CD4-positive, alpha-beta T cell treated with Interleukin-15 for 4 hours (primary cell): ENCODE measurements at regions not wholly inside any gene's neighbourhood (a gene's known extent, or its start where the extent isn't known, plus 50 kb on each side); places are given as distances from the start of the nearest gene placed in this dataset.

ENCODE experiments used
- DNase-seq: peaks from one replicate; pipeline ENCODE4 v3.0.0-alpha.2; 2020; ENCODE audit warnings: low spot score

DNA sequence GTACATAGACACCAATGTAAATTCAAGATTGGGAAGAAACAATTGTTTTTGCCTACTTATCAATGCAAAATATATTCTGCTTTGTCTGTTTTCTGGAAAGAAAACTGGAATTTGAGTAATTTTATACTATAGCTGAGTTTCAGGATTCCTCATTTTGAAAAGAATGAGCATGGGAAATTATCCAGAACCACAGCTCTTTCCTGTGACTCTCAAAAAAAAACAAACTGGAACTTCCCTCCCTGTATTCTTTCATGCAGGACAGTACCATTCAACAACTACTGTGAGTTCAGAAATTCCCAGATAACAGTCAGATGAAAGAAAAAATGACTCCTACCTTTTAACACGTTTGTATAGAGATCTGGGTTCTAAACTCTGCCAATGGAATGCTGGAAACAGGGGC lies 372.4 kb downstream of the TGFB2 start:
- no peak for DNase-seq

DNA sequence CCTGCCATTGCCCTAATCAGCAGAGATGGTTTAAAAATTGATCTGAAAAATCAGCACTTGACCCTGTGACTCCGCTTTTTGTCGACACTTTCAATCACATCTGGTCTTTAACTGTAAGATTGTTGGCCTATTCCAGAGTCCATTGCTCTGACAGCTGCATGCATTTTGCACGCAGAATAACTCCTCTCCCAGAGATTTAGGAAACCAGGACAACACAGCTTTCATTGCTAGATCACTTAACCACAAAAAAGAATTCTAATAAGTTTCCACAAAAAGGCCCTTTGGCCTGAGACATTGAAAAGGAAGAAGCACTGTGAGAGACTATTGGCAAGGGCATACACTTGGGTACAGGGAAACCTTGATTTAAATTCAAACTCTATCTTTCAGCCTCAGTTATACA lies 373.1 kb downstream of the TGFB2 start:
- DNase-seq = no peak

DNA sequence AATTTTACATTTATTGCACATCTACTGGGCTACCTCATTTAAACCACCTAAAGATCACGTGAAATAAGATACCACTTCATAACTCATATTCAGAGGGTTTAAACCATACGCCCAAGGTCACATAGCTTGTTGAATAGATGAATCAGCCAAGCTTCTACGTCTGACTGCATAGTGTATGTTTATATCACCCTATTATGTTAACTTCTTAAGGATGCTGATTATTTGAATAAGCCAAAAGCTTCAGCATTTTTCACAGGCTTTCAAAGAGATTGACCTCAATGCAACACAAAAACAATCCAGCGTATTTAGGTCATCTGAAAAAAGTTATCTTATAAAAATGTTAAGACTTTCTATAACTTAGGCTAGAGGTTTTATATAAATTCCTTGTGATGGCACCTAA lies 373.8 kb downstream of the TGFB2 start:
- DNase-seq = no peak

DNA sequence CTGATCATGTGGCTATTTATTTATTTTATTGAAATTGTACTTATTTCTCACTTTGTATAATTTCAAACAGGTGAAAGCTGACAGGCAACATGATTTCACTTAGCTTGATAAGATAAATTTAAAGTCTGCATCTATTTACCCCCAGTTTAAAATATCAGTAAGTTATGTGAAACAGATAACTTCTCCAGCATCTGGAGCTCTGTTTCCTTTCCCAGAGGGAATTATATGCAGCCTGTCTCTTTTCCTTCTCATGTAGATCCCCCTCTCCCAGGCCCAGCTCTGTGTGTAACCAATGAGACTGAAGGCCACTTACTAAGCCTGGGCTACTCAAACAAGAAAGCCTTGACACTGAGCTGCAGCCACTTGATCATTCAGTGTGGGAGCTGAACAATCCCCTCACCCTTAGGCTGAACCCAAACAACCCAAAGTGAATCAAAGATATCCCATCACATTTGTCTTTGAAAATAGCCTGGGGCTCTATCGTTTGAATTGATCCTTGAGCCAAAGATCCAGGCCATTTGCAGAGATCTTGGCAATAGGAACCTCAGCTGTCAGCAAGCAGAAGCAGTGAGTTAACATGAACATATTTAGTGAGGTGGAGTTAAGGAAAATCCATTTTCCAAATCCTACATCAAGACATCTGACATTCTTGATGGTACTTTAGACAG lies 383.9 kb downstream of the TGFB2 start:
- no peak for DNase-seq

DNA sequence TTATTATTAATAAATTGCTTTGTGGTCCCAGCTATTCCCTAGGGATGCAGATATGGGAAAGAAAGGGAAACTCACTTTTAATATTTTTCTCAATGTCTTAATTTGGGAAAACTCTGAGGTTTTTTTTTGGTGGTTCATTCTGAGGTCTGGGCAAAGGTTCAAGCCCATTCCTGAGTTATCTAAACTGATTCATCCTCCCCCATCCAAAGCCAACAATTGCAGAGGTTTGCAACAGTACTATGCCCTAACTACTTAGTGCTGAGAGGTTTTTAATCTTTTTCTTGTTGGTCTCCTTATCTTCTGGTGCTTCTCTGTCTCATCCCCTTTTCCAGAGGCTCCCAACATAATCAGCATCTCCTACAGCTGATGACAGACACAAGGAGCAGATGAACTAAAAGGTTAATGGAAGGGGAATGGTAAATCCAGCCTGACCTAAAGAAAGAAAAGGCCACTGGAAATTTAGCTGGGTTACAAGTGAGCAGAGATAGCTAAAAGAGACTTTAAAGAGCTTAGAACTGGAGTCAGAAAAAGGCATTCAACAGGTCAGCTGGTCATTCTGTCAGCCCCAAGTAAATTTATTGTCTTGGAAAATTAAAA lies 390.4 kb downstream of the TGFB2 start:
- DNase-seq = no peak

DNA sequence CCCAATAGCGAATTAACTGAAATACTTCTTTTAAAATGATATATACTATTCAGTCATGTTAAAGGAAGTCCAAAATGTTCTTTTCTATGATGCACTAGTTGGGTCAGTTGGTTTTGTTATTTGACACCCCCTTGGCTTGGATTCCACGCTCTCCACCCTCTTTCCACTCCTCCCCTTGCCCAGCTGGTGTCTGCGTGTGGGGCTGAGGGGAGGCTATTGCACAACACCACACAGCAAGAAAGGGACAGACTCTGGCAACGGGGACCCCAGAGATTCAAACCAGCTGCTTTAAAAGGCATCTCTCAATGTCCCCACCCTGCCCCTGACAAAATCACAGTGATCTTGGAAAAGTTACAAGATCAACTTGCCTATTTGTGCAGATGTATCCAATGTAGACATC lies 394.3 kb downstream of the TGFB2 start:
- no peak for DNase-seq

DNA sequence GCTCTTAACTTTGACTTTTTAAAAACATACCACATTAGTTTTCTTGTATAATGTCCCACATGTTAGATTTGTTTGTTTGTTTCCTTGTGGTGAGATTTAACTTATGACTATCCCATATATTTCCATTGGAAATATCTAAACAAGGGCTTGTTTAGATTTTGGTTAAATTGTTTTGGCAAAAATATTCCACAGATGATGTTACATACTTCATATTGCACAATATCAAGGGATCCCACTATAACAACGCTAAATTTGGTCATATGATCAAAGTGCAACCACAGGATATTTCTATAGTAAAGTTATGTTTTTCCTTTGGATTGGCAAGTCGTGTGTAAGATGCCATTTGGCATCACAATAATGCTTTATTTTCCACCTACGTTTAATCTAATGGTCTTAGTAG lies 396.7 kb downstream of the TGFB2 start:
- no peak for DNase-seq

DNA sequence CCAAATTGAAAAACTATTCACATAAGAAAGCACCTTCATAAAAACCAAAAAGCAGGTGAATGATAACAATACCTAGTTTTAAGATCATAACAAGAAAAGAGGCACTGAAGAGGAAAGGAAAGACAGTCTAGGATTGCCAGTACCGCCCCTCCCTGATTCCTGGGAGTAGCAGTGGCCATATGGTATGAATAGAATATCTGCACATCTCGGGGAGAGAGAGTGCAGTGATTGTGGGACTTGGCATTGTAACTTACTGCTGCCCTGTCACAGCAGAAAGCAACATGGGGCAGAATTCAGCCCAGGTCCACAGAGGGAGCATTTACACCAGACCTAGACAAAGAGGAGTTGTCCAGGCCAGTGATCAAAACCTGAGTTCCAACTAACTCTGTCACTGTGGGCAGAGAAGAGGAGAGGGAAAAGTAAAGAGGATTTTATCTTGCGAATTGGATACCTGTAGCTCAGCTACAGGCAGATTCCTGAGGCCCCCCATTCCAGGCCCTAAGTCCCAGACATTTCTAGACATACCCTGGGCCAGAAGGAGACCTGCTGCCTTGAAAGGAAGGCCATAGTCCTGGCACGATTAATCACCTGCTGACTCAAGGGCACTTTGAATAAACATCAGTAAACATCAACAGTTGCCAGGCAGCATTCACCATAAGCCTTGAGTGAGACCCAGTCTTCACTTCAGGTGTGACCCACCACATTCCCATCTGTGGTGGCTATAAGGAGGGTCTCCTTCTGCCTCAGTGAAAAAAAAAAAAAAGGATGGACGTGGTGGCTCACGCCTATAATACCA lies 397.5 kb downstream of the TGFB2 start:
- no peak for DNase-seq

DNA sequence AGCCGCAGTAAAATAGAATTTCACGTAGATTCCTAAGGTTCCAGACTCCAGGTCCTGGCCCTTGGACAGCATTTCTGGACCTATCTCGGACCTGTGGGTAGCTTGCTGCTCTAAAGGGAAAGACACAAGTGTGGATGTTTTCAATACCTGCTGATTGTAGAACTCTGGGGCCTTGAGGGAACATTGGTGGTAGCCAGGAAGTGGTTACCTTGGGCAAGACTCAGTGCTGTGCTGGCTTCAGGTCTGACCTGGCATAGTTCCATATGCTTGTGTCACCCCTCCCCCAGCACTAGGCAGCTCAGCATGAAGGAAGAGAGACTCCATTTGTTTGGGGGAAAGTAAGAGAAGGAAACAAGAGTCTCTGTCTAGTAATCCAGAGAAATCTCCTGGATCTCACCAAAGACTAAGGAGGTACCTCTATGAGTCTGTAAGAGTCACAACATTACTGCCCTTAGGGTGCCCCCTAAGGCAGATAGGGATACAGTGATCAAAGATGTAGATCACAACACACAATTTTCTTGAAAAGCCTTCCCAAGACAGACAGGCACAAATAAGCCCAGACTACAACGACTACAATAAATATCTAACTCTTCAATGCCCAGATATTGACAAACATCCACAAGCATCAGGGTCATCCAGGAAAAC lies 398.8 kb downstream of the TGFB2 start:
- DNase-seq = no peak

DNA sequence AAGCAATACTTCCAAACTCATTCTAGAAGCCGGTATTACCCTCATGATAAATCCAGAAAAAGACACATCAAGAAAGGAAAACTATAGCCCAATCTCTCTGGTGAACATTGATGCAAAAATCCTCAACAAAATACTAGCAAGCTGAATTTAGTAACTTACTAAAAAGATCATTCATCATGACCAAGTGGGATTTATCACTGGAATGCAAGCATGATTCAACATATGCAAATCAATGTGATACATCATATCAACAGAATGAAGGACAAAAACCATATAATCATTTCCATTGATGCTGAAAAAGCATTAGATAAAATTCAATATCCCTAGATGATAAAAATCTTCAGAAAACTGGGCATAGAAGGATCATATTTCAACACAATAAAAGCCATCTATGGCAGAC lies 402.9 kb downstream of the TGFB2 start:
- DNase-seq = no peak

DNA sequence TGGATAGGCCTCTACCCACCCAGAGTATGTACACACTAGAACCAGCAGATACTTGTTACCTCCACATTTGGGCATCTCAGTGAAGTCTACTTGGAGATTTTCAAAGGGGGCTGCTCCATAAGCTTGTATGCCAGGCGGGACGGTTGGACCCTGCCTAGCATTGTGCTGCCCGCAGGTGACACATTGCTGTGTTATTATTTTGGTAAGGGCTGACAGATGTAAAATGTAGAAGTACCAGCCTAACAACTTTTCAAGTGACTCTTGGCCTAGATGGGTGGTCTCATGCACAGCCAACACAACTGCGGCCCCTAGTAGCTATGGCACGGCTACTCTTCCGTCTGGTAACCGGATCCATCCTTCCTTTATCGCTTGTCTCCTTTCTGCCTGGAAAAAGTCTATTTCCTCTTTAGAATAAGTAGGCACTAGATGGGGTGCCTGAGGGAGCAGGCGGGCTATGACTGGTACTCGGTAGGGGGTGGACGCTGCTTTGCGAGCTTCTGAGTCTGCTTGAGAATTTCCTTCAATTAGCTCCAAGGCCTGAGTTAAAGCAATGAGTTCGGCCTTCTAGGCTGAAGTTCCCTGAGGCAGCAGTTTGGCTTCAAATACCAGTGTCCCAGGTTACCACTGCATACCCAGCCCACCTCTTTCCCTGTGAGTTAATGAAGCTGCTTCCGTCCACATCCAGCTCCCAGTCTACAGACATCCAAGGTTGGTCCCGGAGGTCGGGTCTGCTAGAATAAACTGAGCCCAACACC lies 405.3 kb downstream of the TGFB2 start:
- no peak for DNase-seq

DNA sequence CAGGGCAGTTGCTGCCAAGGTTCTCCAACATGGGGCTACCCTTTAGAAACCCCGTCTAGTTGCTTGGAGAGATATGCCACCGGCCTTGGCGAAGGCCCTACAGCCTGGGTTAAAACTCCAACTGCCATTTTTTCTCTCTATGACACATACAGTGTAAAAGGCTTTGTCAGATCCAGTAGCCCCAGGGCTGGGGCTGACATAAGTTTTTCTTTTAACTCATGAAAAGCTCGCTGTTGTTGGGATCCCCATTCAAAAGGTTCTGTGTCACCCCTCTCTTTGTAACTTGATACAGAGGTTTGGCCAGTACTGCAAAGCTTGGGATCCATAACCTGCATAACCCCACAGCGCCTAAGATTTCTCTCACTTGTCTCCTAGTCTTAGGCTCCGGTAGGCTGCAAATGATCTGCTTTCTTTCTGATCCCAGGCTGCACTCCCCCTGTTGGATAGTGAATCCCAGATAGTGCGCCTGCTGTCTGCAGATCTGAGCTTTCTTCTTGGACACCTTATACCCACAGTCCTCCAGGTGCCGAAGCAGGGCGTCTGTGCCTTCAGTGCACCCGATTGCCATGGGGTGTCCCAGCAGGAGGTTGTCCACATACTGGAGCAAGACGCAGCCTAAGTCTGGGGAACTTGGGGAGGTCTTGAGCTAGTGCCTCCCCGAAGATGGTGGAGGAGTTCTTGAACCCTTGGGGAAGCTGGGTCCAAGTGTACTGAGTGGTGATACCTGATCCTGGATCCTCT lies 406.2 kb downstream of the TGFB2 start:
- DNase-seq = no peak

DNA sequence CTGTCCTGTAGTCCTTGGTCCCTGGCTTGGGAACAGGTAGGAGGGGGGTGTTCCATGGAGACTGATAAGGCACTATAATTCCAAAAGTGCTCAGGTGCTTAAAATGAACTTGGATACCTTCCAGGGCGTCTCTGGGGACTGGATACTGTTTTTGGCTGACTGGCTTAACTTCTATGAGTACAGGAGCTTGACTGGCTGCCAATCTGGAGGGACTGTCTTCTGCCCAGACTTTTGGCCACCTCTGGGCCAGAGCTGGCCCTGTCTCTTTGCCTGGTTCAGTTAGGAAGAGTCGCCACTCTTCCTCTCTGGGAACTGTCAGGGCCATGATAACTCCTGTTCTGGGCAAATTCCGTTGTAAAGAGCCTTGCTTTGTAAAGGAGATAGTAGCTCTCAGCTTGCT lies 407.0 kb downstream of the TGFB2 start:
- no peak for DNase-seq

DNA sequence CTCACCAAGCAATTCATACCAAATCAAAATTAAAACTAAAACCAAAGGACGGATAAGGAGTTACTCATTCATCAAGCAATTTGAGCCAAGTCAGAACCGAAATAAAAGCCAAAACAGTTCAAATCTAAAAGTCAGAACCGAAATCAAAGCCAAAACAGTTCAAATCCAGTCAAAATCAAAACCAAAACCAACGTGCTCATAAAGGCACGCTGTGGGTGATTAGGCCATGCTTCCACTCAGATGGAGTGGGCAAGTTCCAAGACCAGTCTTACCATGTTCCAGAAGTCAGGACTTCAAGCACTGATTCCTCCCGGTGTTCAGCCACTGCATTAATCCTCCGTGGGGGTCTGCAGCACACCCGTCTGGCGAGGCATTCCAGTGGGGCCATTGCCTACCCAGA lies 409.3 kb downstream of the TGFB2 start:
- no peak for DNase-seq

DNA sequence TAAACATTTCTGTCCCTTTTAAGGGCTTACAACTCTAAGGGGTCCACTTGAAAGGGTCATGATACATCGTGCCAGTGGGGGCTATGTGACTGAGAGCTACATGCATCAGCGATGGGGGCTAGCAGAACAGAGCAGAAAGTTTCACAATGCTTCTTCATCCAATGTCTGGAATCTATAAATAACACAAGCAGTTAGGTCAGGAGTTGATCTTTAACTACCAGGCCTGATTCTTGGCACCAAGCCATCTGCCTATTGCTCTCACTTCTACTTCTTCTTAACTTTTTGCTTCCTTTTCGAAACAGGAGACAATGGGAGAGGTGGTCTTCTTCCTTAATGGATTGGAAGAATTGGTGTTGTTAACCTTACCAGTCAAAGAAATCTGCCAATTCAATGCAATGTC lies 410.0 kb downstream of the TGFB2 start:
- DNase-seq = no peak

DNA sequence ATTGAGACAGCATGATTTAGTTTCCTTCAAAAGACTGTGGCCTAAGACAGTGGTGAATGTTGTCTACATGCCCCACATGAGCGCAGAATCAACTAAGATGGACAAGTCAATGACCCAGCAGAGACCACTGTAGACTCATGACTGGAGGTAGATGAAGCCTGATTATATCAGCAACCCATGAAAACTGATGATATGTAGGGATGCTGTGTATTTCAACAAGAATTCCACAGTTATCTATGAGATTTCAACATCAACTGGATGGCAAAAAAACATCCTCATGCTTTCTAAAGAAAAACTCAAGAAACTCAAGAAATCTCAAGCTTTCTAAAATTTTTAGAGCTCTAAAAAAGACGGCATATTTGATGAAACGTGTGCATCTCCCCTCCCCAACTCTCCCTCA lies 413.9 kb upstream of the LYPLAL1 start:
- no peak for DNase-seq

DNA sequence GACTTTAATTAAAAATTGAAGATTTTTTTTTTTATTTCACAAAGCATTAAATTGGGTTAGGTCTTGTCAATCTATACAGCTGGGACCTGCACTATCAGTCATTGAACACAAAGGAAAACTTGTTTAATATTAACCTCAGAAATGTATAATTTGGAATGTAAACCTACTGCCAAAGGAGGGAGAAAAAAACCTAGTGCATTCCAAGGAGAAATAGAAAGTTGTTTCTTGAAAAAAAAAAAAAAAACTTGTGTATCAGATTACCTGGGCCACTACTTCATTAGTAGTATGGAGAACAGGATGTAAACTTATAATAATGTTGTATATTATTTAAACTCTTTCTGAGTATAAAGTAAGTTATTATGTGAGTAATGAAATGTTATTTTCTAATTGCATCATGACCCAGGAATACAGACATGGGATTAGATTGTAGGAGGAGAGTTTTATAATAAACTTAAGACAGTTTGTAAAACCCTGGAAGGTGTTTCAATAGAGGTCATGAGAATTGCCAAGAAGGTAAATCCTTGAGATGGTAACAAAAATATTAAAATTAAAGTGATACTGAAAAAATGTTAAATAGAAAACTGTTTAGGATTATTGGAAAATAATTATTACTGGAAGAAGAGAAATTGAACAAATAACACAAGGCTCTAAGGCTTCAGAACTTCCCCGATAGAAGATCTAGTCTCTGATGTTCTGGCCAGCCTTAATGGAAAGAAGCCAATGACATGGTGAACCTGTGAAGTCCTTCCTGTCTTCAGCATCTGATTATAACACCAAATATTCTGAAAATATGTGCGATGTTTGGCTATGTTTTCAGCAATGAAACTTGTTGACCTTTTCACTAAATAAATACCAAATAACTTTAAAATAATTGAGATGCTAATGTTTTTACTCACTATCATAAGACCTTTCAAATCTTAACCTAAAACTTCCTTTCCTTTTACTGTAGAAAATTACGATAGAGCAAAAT lies 412.8 kb upstream of the LYPLAL1 start:
- no peak for DNase-seq

DNA sequence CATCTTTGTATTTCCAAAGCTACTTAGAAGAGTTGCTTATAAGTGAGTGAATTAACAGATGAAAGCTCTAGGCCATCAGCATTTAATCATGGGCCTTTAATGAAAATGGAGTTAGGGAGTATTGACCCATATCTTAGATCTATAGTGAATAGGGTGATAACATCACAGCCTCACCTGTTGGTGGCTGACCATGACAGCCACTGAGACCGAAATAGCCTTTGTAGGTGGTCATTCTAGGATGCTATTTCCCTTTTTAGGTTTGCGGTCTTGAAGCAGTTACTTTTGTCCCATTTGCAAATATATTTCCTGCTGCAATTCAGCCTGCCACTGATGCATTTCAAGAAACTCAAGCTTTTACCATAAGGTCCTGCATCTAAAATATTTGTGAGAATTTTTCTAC lies 410.1 kb upstream of the LYPLAL1 start:
- DNase-seq = no peak

DNA sequence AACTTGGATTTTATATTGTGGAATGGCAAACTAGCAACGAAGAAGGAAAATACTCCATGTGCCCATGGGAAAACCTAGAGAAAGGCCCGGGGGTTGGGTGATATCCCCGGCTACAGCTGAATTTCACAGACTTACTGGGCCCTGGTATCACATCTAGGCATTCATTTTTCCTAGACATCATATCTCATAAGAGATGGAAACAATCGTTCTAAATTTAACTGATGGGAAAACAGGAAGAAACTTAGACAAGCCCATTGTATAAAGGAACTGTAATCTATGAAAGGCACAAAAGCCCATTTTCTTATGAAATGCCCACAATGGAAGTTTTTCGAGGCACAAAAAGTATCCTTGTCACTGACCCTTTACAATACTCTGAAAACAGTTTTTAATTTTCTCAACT lies 407.9 kb upstream of the LYPLAL1 start:
- DNase-seq = no peak

DNA sequence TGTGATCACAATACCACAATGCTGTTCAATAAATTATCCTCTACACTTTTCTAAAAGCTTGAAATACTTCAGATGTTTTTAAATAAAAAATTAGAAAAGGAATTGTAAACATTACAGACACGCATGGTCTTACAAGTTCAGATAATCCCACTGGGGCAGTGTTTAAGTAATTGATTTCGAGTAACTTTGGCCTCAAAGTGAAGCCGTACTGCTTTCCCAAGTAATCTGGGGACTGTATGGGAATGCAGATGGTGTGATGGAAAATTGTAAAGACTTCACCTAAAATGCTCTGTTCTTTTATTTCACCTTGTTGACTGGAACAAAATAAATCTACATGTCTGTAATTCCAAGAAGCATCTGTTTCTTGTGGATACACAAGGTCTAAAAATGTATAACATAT lies 401.7 kb upstream of the LYPLAL1 start:
- DNase-seq = no peak
